Panc1 (cell line): ENCODE measurements at regions not wholly inside any gene's neighbourhood (a gene's known extent, or its start where the extent isn't known, plus 50 kb on each side); places are given as distances from the start of the nearest gene placed in this dataset.

Experiments used
- ATAC-seq: fragments of 200-7000 bp; cut with Tn5 transposase; 2 replicates; pipeline ENCODE4 v1.9.1; 2020; ENCODE audit warnings: mild to moderate bottlenecking, moderate library complexity
- BruUV-seq: library from RNA; stranded (reverse); fragments of 400-500 nt; replicated peaks from 2 replicates; lab custom pipeline; 2021; lab: Mats Ljungman, UMichigan
- CTCF ChIA-PET: fragments of 300-600 bp; sonication (Branson Sonifier 250); formaldehyde crosslinking; loops from one replicate; lab custom pipeline; 2022; ENCODE audit warnings: antibody characterized with exemption; lab: Charles Lee
- POLR2A ChIA-PET: fragments of 300-600 bp; sonication (Branson Sonifier 250); formaldehyde crosslinking; loops from one replicate; lab custom pipeline; 2022; ENCODE audit warnings: antibody characterized with exemption; lab: Charles Lee
- DNase-seq: peaks from one replicate; pipeline ENCODE4 v3.0.0-alpha.2; 2010; ENCODE audit warnings: low read depth, low spot score
- H3K27ac ChIP-seq: 2 replicates; pipeline ENCODE4 v1.5.1; 2011; ENCODE audit warnings: mild to moderate bottlenecking, low read length, inconsistent platforms
- H3K27me3 ChIP-seq: fragments of 200-500 bp; sonication (Bioruptor generic); 2 replicates; pipeline ENCODE4 v1.6.0; 2014; ENCODE audit warnings: low read length, inconsistent platforms; ENCODE audit not compliant: control insufficient read depth, insufficient read depth
- H3K36me3 ChIP-seq: fragments of 200-500 bp; sonication (Bioruptor generic); 2 replicates; pipeline ENCODE4 v1.5.1; 2014; ENCODE audit warnings: inconsistent platforms, mild to moderate bottlenecking, low read length, moderate library complexity; ENCODE audit not compliant: control insufficient read depth, insufficient read depth
- H3K4me1 ChIP-seq: 2 replicates; pipeline ENCODE4 v1.5.1; 2011; ENCODE audit warnings: inconsistent platforms, mild to moderate bottlenecking, low read length, moderate library complexity; ENCODE audit not compliant: control insufficient read depth, insufficient read depth
- H3K4me3 ChIP-seq, 2 experiments: 2 replicates each; pipeline ENCODE4 v1.5.1; 2011 to 2012; ENCODE audit warnings: low read depth in 2 of 2, low read length in 2 of 2, mild to moderate bottlenecking in 2 of 2, inconsistent platforms in 1 of 2, moderate library complexity in 1 of 2
- H3K9me3 ChIP-seq: fragments of 200-500 bp; sonication (Bioruptor generic); 2 replicates; pipeline ENCODE4 v1.5.1; 2014; ENCODE audit warnings: low read depth, mild to moderate bottlenecking, inconsistent platforms, low read length, moderate library complexity; ENCODE audit not compliant: control insufficient read depth, insufficient read depth
- CTCF ChIP-seq: fragments of 450-650 bp; IDR thresholded peaks from 2 replicates; pipeline ENCODE4 v1.5.1; 2017; ENCODE audit warnings: mild to moderate bottlenecking
- POLR2AphosphoS5 ChIP-seq: IDR thresholded peaks from 2 replicates; pipeline ENCODE4 v1.6.1; 2012; ENCODE audit warnings: mild to moderate bottlenecking, low read depth, low read length, moderate library complexity
- REST ChIP-seq, 2 experiments: IDR thresholded peaks; 2 replicates each; pipeline ENCODE4 v1.6.1; 2011 to 2012; ENCODE audit warnings: low read depth in 2 of 2, control low read depth in 1 of 2, low read length in 1 of 2, mild to moderate bottlenecking in 1 of 2, moderate library complexity in 1 of 2; ENCODE audit not compliant: insufficient read depth in 1 of 2
- SIN3A ChIP-seq: IDR thresholded peaks from 2 replicates; pipeline ENCODE4 v1.6.1; 2012; ENCODE audit warnings: low read depth, mild to moderate bottlenecking, low read length, moderate library complexity, borderline replicate concordance; ENCODE audit not compliant: insufficient read depth
- TCF7L2 ChIP-seq: IDR thresholded peaks from 2 replicates; pipeline ENCODE4 v1.6.1; 2011; ENCODE audit warnings: mild to moderate bottlenecking, low read depth, low read length, inconsistent platforms
- in situ Hi-C: cut with HindIII; loops from 2 replicates; pipeline ENCODE4 v1.10.0; 2016; ENCODE audit warnings: low sequenced_read_pairs, low pct_unique_long_range_greater_than_20kb
- intact Hi-C: fragments of 100-400 bp; cut with micrococcal nuclease; formaldehyde crosslinking; loops from one replicate; pipeline ENCODE4 v1.10.0; 2022; ENCODE audit not compliant: unreplicated experiment

GRCh38 chr4:95728145-95728544 lies 111.7 kb upstream of the PDHA2 start:
- in situ Hi-C loops (no loop called here), intact Hi-C loops (no loop called here)
- no peaks in the 10 kb centered on the region for H3K9me3 ChIP-seq
- no peaks in the 10 kb centered on the region for H3K4me1 ChIP-seq
- BruUV-seq = no TSS peak
- TF ChIP-seq SIN3A = no peak
- TF ChIP-seq POLR2AphosphoS5 = no peak
- TF ChIP-seq REST (IDR thresholded peaks at IDR 0.05; ENCODE audit: insufficient read depth in 1 of 2, low read depth in 2 of 2, low read length in 1 of 2) = no peak
- TF ChIP-seq TCF7L2 = no peak
- TF ChIP-seq CTCF = no peak
- no peaks in the 10 kb centered on the region for H3K27me3 ChIP-seq
- no peaks in the 10 kb centered on the region for H3K36me3 ChIP-seq
- ChIA-PET POLR2A (no interaction called here), CTCF (no interaction called here)
- no peak overlapping the region for H3K27ac ChIP-seq
- DNase-seq = no peak
- H3K4me3 ChIP-seq = no peak overlapping the region
- ATAC-seq = no peak

- ChIA-PET POLR2A (no interaction called here), CTCF (no interaction called here)
- intact Hi-C loops = no loop called here
- Histone ChIP-seq H3K4me1 (no peaks in the 10 kb centered on the region), H3K36me3 (no peaks in the 10 kb centered on the region), H3K27ac (no peak overlapping the region), H3K9me3 (no peaks in the 10 kb centered on the region), H3K4me3 (no peak overlapping the region), H3K27me3 (no peaks in the 10 kb centered on the region)
- TF ChIP-seq REST (IDR thresholded peaks at IDR 0.05; ENCODE audit: insufficient read depth in 1 of 2, low read depth in 2 of 2, low read length in 1 of 2) = no peak
- TF ChIP-seq CTCF = no peak
- TF ChIP-seq SIN3A = no peak
- no peak for TF ChIP-seq TCF7L2
- no peak for TF ChIP-seq POLR2AphosphoS5
- in situ Hi-C loops = no loop called here
- ATAC-seq (no peak), DNase-seq (no peak)
- no TSS peak for BruUV-seq
Observed at GRCh38 chr4:95715830-95716229, 124.1 kb upstream of the PDHA2 start.
